Hindlimb muscle (tissue), 1 donor: ENCODE measurements at regions not wholly inside any gene's neighbourhood (a gene's known extent, or its start where the extent isn't known, plus 50 kb on each side); places are given as distances from the start of the nearest gene placed in this dataset.
A peak's percentile ranks its signal among the peaks of the same experiment; 100 is the strongest.

Source experiments
- DNase-seq: peaks from one replicate; pipeline ENCODE4 v3.0.0-alpha.2; 2013

DNA sequence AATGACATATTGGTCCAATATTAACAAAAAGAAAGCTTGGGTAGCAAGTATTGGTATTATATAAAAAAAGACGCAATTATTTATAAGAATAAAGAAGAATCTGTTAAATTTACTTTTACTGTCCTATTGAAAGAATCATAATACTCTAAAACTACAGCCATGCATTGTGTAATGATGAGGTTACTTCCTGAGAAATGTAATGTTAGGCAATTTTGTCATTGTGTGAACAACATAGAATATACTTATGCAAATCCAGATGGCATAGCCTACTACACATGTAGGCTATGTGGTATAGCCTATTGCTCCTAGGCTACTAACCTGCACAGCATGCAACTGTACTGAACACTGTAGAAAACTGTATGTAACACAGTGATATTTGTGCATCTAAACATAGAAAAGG lies 121.2 kb upstream of the PTGFR start:
- no peak for DNase-seq

DNA sequence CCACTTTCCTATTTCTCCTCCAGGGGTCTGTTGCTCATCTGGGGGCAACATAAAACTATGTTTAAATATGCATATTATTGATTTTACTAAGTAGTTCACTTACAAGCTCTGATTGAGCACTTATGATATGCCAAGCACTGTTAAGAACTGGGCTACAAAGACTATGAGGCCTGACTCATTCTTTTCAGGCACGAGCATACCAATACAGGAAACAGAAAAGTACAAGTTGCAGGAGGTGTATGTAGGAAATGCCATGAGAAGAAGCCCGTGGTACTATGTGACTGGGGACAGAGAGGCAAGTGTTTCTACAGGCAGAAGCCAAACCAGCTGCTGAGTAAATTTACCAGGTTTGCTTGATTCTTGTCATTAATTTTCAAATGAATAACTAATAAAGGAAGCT lies 120.4 kb upstream of the PTGFR start:
- no peak for DNase-seq

- DNase-seq = no peak
These were observed 119.8 kb upstream of the PTGFR start for GRCh38 chr1:78370779-78371482.

- DNase-seq = no peak
These were observed 117.1 kb upstream of the PTGFR start for GRCh38 chr1:78373676-78374075.

- DNase-seq = no peak
These were observed 114.8 kb upstream of the PTGFR start for GRCh38 chr1:78375996-78376395.

DNA sequence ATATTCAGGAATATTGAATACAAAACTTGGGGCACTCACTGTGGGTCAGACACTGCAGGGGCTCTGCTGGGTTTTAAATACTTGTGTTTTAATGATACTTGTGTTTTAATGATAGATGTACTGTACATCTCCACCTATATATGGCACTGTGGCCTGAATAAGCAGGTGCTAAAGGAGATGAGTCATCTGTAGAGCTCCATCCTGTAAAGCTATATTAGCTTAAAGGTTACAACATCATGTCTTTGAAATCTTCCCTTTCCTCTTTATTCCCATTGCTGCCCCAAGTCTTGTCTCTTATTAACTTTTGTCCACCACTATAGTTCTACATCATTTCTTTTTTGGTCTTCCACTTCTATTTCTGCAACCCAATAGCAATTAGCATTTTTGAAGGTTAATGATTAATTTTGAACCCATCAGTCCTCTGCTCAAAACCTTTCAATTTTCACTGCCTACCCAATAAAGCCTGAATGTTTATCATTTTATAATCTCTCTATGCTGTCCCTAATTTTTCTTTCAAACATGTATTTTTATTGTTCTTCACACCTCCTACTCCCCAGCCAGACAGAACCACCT lies 113.3 kb upstream of the PTGFR start:
- DNase-seq = no peak

DNA sequence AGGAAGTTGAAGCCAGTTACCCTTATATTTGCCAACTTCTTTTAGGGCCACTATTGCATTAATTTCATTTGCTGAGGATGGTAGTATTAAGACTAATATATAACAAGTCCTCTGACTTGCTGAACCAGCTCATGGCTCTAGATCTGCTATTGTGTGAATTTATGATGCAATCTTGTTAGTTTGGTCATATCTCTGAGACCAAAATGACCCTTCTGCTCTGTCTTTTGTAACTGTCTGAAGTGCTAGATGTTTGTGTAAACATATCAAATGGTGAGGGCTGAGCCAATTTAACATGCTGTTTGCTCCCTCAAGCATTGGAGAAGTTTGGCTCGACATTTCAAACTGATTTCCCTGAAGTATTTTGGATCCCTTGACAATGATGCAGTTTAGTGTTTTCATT lies 106.9 kb upstream of the PTGFR start:
- no peak for DNase-seq

DNA sequence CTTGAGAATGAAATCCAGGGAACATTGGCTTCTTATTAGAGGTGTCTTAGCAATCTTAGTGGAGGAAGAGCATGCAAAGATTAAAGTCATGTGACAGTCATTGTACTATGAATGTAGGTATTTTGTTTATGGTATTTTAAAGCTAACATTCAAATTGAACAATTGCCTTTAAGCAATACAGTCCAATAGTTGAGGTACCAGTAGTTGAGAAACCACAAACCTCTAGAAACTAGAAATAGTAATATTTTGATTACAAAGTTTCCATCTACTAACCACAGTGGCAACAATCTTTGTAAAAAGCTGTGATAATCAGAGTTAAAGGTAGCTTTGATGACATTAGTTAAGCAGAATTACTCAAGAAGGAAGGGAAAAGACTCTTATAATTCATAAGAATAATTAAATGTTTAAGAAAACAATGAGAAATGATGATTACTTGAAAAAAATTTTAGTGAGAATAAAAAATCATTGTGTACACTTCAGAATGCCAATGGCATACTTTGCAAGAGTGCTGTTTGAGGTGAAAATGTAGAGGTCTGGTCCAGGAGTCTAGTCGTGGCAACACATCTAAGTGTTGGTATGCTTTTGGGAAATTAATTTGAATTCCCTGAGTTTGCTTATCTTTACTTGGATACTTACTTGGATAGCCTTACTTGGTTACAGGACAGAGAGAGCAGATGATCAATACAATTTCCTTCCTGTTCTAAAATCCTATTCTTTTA lies 104.9 kb upstream of the PTGFR start:
- no peak for DNase-seq

DNA sequence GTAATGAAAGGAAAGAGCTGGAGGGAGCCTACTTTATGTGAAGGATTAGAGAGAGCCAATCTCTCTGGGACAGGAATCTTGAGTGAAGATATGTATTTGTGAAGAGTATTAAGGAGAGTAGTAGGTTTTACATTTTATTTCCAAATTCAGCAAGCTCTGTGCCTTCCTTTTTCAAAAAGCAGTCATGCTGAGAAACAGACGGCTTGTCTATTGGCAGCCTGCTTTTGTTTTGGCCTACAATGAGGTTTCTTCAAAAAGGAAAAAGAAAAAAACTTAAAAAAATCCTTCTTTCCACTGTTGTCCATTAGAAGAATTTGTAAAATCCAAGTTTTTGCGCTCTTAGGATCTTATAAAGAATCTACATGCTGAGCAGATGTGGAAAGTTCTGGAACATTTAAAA lies 103.6 kb upstream of the PTGFR start:
- peak; percentile 21 for DNase-seq

- peak; percentile 14 for DNase-seq
These were observed 102.9 kb upstream of the PTGFR start for GRCh38 chr1:78387871-78388270.

DNA sequence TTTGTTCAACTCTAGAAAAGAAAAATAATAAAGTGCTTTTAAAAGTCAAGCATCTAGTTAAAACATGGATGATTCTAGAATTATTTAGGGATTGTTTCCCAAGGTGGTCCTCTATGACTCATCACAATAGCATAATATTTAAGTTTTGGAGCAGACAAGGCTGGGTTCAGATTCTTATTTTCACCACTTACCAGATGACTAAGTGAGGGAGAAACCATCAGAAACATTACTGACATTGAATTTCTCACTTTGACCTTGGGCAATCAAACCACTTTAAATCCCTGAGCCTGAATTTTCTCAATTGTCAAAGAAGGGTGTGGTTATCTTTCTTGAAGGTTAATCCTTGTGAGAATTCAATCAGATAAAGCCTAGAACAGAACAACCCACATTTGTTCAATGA lies 102.5 kb upstream of the PTGFR start:
- no peak for DNase-seq

GRCh38 chr1:78401148-78401547 lies 89.6 kb upstream of the PTGFR start:
- DNase-seq = no peak

DNA sequence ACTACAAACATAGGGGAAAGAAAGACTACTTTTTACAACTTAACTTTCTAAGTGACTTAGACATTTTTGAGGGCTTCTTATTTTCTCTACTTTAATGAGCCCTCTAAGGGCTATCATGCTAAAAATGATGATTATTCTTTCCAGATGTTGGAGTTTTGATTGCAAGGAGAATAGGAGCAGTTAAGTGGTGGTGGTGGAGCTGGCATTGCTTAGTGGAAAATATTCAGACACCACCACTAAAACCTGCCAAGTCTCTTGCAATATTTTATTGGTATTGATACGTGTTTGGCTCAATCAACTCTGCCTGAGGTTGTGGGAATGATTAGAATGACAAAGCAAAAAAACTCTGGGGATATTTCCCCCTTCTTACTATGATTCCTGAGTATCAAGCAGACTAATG lies 82.6 kb upstream of the PTGFR start:
- DNase-seq = peak; percentile 47

DNA sequence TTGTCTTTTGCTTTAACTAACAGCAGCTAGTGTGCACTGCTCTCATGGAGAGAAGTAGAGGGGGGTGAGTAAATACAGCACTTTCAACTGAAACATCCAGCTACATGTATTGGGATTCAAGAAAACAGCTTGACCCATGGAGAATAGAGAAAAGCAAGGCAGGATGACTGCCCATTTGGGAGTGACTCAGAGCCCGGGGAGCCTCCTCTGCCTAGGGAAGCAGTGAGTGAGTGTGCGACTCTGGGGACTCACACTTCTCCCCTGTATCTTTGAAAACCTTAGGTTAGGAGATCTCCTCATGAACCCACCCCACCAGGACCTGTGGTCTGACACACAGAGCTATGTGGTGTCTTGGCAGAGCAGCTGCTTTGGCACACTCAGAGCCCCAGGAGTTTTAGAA lies 82.0 kb upstream of the PTGFR start:
- no peak for DNase-seq

DNA sequence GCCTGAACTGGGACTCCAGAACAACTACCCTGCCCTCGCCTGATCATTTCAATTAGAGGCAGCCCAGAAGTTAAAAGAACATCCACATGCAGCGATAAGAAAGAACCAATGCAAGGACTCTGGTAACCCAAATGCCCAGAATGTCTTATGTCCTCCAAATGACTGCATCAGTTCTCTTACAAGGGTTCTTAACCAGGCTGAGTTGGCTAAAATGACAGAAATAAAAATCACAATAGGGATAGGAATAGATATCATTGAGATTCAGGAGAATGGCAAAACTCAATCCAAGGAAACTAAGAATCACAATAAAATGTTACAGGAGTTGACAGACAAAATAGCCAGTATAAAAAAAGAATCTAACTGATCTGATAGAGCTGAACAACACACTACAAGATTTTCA lies 80.1 kb upstream of the PTGFR start:
- no peak for DNase-seq

GRCh38 chr1:78411707-78412106 lies 79.1 kb upstream of the PTGFR start:
- DNase-seq = no peak

DNA sequence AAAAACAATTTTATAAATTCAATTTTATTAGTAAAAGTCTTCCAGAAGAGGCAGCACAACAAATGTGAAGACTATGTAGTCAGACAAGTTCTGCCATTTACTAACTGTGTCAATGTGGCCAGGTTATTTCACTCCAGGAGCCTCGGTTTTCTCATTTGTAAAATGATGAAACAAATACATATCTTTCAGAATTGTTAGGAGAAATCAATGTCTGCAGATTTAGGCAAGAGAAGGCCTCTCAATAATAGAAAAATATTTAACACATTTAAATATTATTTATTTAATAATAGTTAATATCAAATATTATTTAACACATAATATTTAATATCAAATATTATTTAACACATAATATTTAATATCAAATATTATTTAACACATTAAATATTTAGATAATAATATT lies 75.6 kb upstream of the PTGFR start:
- no peak for DNase-seq

DNA sequence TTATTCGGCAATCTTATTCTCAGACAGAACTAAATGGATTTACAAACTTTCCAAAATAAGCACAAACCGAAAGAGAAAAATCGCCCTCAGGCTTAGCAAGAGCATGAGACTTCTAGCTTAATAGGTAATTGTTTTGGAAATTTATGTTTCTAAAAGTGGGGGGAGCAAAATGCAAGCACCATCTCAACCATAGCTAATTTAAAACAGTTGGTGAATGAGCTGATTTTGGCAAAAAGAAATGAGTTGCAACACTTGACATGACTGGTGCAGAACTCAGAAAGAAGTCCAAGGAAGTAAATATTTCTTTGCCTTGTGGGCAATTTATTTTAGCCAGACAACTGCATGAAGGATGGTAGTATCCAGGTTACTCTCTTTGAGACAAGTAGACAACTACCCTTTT lies 71.5 kb upstream of the PTGFR start:
- no peak for DNase-seq

GRCh38 chr1:78420181-78420580 lies 70.6 kb upstream of the PTGFR start:
- DNase-seq = no peak

DNA sequence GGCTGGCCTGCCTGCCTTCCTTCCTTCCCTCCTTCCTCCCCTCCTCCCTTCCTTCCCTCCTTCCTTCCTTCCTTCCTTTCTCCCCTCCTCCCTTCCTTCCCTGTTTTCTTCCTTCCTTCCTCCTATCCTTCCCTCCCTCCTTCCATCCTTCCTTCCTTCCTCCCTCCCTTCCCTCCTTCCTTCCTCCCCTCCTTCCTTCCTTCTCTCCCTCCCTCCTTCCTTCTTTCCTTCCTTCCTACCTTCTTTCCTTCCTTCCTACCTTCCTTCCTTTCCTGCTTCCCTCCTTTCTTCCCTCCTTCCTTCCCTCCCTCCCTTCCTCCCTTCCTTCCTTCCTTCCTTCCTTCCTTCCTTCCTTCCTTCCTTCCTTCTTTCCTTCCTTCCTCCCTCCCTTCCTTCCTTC lies 70.1 kb upstream of the PTGFR start:
- DNase-seq = no peak

GRCh38 chr1:78424720-78425119 lies 66.1 kb upstream of the PTGFR start:
- DNase-seq = no peak

- DNase-seq = peak; percentile 20
These were observed 64.4 kb upstream of the PTGFR start for GRCh38 chr1:78426408-78426807.

GRCh38 chr1:78427506-78427905 lies 63.3 kb upstream of the PTGFR start:
- DNase-seq = no peak

DNA sequence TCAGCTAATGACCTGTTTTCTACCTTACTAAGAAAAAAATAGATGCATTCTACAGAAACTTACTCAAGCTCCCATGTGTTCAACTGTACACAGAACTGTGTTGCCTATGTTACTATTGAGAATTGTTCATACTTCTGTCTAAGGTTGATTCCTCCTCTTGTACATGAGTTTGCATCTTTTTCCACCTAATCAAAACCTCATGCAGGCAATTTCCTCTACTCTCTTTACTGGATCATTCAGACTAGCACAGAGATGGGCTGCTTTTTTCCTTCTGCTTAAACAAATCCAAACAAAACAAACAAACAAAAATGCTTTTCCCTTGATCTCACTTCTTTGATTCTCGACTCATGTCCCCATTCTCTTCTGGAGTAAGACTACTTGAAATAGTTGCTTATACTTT lies 58.8 kb upstream of the PTGFR start:
- no peak for DNase-seq
